Fibroblast of lung (primary cell): ENCODE measurements at regions not wholly inside any gene's neighbourhood (a gene's known extent, or its start where the extent isn't known, plus 50 kb on each side); places are given as distances from the start of the nearest gene placed in this dataset.

Source experiments
- EZH2 ChIP-seq: IDR thresholded peaks from 2 replicates; pipeline ENCODE4 v1.5.1; 2012; ENCODE audit warnings: low read length, control low read depth, mild to moderate bottlenecking; ENCODE audit errors: missing control alignments
- TF ChIP-seq, protein P1 (sequence below), 2 donors: IDR thresholded peaks in 1 of 2; conservative IDR thresholded peaks in 1 of 2; 1 replicate in 1 of 2; 2 replicates in 1 of 2; pipeline ENCODE4 v1.5.1; 2011 to 2012; ENCODE audit warnings: low read length in 2 of 2, control low read depth in 1 of 2, inconsistent platforms in 1 of 2, low read depth in 1 of 2, mild to moderate bottlenecking in 1 of 2

DNA sequence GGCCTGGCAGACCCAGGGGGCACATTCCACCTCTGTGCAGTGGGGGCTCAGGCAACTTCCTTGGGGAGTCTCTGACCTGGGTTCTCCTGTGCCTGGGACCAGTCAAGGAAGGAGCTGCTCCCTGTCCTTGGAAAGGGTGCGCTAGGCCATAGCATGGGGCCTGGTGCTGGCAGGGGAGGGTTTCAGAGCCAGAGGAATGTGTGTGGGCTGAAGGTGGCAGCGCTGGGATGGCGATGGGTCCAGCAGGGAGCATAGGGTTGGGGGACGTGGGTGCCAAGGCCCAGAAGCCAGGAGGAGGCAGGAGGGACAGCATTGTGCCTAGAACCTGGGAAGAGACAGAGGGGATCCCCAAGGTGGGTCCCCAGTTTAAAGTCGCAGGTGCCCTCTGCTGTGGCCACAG, 66.3 kb upstream of the TUBA3E start:
- TF ChIP-seq, protein P1, sequence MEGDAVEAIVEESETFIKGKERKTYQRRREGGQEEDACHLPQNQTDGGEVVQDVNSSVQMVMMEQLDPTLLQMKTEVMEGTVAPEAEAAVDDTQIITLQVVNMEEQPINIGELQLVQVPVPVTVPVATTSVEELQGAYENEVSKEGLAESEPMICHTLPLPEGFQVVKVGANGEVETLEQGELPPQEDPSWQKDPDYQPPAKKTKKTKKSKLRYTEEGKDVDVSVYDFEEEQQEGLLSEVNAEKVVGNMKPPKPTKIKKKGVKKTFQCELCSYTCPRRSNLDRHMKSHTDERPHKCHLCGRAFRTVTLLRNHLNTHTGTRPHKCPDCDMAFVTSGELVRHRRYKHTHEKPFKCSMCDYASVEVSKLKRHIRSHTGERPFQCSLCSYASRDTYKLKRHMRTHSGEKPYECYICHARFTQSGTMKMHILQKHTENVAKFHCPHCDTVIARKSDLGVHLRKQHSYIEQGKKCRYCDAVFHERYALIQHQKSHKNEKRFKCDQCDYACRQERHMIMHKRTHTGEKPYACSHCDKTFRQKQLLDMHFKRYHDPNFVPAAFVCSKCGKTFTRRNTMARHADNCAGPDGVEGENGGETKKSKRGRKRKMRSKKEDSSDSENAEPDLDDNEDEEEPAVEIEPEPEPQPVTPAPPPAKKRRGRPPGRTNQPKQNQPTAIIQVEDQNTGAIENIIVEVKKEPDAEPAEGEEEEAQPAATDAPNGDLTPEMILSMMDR (conservative IDR thresholded peaks at IDR 0.05 in 1 of 2, IDR thresholded peaks at IDR 0.05 in 1 of 2; ENCODE audit: low read depth in 1 of 2, low read length in 2 of 2), result no peak
- no peak for TF ChIP-seq EZH2
